ENCODE measurements at regions not wholly inside any gene's neighbourhood (a gene's known extent, or its start where the extent isn't known, plus 50 kb on each side); places are given as distances from the start of the nearest gene placed in this dataset.

DNA sequence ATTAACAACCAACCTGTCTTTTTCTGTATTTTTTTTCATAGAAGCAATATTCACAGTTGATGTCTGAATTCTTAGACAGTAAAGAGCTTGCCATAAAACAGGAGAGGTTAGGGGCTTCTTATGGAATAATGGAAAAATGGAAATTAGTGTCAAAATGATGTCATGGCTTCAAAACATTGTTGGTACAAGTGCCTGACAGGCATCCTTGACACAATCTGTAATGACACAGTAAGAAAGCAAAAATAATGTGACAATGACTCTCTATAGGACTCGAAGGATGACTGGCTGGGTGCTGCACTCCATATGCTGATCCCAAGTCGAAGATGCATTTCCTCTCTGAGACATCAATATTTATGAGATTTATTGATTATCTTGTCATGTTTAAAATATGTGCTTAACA, 205.3 kb upstream of the DACH1 start:
- intact Hi-C loops (cut with DNase I, micrococcal nuclease) = no loop called here
- DNase-seq (no peak), ATAC-seq (no peak)
- H3K9me3 ChIP-seq = no peaks in the 10 kb centered on the region
- no peaks in the 10 kb centered on the region for H3K36me3 ChIP-seq (ENCODE audit: low read depth)
- H3K4me1 ChIP-seq (ENCODE audit: low read depth) = no peaks in the 10 kb centered on the region
- TF ChIP-seq, protein P1, sequence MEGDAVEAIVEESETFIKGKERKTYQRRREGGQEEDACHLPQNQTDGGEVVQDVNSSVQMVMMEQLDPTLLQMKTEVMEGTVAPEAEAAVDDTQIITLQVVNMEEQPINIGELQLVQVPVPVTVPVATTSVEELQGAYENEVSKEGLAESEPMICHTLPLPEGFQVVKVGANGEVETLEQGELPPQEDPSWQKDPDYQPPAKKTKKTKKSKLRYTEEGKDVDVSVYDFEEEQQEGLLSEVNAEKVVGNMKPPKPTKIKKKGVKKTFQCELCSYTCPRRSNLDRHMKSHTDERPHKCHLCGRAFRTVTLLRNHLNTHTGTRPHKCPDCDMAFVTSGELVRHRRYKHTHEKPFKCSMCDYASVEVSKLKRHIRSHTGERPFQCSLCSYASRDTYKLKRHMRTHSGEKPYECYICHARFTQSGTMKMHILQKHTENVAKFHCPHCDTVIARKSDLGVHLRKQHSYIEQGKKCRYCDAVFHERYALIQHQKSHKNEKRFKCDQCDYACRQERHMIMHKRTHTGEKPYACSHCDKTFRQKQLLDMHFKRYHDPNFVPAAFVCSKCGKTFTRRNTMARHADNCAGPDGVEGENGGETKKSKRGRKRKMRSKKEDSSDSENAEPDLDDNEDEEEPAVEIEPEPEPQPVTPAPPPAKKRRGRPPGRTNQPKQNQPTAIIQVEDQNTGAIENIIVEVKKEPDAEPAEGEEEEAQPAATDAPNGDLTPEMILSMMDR (IDR thresholded peaks at IDR 0.05) = no peak
- no peak overlapping the region for H3K4me3 ChIP-seq

DNA sequence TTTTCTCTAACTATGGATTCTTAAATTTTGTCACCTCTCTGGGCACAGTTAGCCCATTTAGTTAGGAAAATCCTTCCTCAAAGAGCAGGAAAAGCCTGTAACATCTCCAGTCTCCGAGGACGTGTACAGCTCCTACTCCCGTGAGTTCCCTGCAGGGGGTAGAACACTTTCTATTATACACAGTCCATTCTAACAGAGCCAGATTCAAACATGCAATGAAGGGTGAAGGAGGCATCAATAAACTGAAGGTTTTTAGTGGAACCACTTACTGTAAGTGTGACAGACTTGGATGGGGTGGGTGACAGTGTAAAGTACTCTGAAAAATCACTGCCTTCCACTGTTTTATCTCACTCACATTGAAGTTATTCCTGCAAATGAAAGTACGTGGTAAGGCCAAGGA, 204.7 kb upstream of the DACH1 start:
- Histone ChIP-seq H3K9me3 (no peaks in the 10 kb centered on the region), H3K36me3 (ENCODE audit: low read depth) (no peaks in the 10 kb centered on the region), H3K4me1 (ENCODE audit: low read depth) (no peaks in the 10 kb centered on the region), H3K4me3 (no peak overlapping the region)
- DNase-seq (no peak), ATAC-seq (no peak)
- TF ChIP-seq, protein P1 (IDR thresholded peaks at IDR 0.05) = no peak
- intact Hi-C loops (cut with DNase I, micrococcal nuclease) = no loop called here

DNA sequence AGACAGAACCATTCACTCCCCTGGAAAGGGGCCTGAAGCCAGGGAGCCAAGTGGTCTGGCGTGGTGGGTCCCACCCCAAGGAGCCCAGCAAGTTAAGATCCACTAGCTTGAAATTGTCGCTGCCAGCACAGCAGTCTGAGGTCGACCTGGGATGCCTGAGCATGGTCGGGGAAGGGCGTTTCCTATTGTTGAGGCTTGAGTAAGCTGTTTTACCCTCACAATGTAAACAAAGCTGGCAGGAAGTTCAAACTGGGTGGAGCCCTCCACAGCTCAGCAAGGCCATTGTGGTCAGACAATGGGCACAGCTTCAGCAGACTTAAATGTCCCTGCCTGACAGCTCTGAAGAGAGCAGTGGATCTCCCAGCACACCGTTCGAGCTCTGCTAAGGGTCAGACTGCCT, 195.6 kb upstream of the DACH1 start:
- ATAC-seq = peak; percentile 94
- no peak overlapping the region for H3K4me3 ChIP-seq
- H3K36me3 ChIP-seq (ENCODE audit: low read depth) = no peaks in the 10 kb centered on the region
- DNase-seq = peak; percentile 39 to 46 (median 43)
- intact Hi-C loops (cut with DNase I, micrococcal nuclease) = no loop called here
- peaks cover 3% of the 10 kb centered on the region for H3K4me1 ChIP-seq (ENCODE audit: low read depth)
- TF ChIP-seq, protein P1 (IDR thresholded peaks at IDR 0.05) = no peak
- no peaks in the 10 kb centered on the region for H3K9me3 ChIP-seq

GRCh38 chr13:72061613-72062012, 194.6 kb upstream of the DACH1 start:
- no peak for ATAC-seq
- intact Hi-C loops (cut with DNase I, micrococcal nuclease) = no loop called here
- Histone ChIP-seq H3K36me3 (ENCODE audit: low read depth) (no peaks in the 10 kb centered on the region), H3K4me3 (no peak overlapping the region), H3K4me1 (ENCODE audit: low read depth) (peaks cover 3% of the 10 kb centered on the region), H3K9me3 (no peaks in the 10 kb centered on the region)
- DNase-seq = no peak
- TF ChIP-seq, protein P1 (IDR thresholded peaks at IDR 0.05) = no peak

- intact Hi-C loops (cut with DNase I, micrococcal nuclease) = no loop called here
- TF ChIP-seq, protein P1 (IDR thresholded peaks at IDR 0.05) = no peak
- no peaks in the 10 kb centered on the region for H3K36me3 ChIP-seq (ENCODE audit: low read depth)
- no peaks in the 10 kb centered on the region for H3K4me1 ChIP-seq (ENCODE audit: low read depth)
- no peak for DNase-seq
- no peak for ATAC-seq
- no peaks in the 10 kb centered on the region for H3K9me3 ChIP-seq
- no peak overlapping the region for H3K4me3 ChIP-seq
Measured at GRCh38 chr13:72050251-72050650, 183.2 kb upstream of the DACH1 start.

DNA sequence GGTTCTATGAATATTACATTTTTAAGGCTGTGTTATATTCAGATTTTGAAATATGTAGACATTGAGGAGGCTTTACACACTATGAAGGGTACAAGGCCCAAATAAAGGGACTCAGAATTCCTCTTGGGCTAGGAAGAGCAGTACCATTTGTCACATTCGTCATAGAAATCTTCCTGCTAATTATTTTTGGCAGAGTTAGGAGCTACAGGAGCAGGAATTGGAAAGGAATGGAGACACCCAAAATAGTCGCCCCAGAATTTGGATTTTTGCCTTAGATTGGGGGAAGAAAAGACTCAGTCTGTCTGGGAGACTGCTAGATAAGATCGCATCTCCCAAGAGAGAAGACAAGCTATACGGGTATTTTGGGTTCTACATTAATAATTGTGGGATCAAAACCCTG, 176.4 kb upstream of the DACH1 start:
- intact Hi-C loops (cut with DNase I, micrococcal nuclease) = no loop called here
- Histone ChIP-seq H3K36me3 (ENCODE audit: low read depth) (no peaks in the 10 kb centered on the region), H3K4me1 (ENCODE audit: low read depth) (no peaks in the 10 kb centered on the region), H3K4me3 (no peak overlapping the region), H3K9me3 (no peaks in the 10 kb centered on the region)
- DNase-seq = no peak
- ATAC-seq = no peak
- TF ChIP-seq, protein P1 (IDR thresholded peaks at IDR 0.05) = no peak

Data from mucosa of descending colon (tissue), 3 donors.